ENCODE measurements at regions not wholly inside any gene's neighbourhood (a gene's known extent, or its start where the extent isn't known, plus 50 kb on each side); places are given as distances from the start of the nearest gene placed in this dataset.

DNA sequence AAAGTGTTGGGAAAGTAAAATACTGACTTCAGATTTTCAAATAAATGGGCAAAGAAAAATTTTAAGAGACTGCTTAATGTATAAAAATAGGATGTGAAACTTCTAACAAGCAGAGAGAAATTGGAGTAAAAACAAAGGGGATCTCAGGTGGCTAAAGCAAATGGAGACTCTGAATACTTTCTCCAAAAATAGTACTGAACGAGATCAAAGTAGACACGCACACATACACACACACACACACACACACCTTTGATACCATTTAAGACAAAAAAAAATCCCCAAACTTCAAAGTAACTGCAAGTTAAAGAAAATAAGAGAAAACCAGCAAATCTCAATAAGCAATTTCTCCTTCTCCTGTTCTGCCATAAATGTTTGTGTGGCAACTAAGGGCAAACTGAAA lies 307.3 kb downstream of the CRPPA start:
- TF ChIP-seq, protein P1, sequence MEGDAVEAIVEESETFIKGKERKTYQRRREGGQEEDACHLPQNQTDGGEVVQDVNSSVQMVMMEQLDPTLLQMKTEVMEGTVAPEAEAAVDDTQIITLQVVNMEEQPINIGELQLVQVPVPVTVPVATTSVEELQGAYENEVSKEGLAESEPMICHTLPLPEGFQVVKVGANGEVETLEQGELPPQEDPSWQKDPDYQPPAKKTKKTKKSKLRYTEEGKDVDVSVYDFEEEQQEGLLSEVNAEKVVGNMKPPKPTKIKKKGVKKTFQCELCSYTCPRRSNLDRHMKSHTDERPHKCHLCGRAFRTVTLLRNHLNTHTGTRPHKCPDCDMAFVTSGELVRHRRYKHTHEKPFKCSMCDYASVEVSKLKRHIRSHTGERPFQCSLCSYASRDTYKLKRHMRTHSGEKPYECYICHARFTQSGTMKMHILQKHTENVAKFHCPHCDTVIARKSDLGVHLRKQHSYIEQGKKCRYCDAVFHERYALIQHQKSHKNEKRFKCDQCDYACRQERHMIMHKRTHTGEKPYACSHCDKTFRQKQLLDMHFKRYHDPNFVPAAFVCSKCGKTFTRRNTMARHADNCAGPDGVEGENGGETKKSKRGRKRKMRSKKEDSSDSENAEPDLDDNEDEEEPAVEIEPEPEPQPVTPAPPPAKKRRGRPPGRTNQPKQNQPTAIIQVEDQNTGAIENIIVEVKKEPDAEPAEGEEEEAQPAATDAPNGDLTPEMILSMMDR (IDR thresholded peaks at IDR 0.05; ENCODE audit: low read length) = no peak
- TF ChIP-seq EZH2 (optimal IDR thresholded peaks at IDR 0.05; ENCODE audit: low read depth, low read length) = no peak

Measured in MM.1S (cell line).